GM23248 (cell line): ENCODE measurements at regions not wholly inside any gene's neighbourhood (a gene's known extent, or its start where the extent isn't known, plus 50 kb on each side); places are given as distances from the start of the nearest gene placed in this dataset.

Experiments used
- DNase-seq: peaks from one replicate; pipeline ENCODE4 v3.0.0-alpha.2; 2015
- H2AFZ ChIP-seq: fragments of 200-600 bp; sonication (generic); 2 replicates; pipeline ENCODE4 v1.6.1; 2016; ENCODE audit warnings: antibody characterized with exemption
- H3F3A ChIP-seq: fragments of 200-600 bp; sonication (generic); 2 replicates; pipeline ENCODE4 v1.6.1; 2016; ENCODE audit warnings: mild to moderate bottlenecking, antibody characterized with exemption, mixed run types; ENCODE audit not compliant: insufficient read depth
- H3K27ac ChIP-seq: fragments of 200-600 bp; sonication (generic); 2 replicates; pipeline ENCODE4 v1.5.1; 2016; ENCODE audit warnings: mild to moderate bottlenecking
- H3K27me3 ChIP-seq: fragments of 200-600 bp; sonication (generic); replicated peaks from 2 replicates; pipeline ENCODE4 v1.6.1; 2016; ENCODE audit warnings: mild to moderate bottlenecking; ENCODE audit not compliant: insufficient read depth
- H3K36me3 ChIP-seq: fragments of 200-600 bp; sonication (generic); 2 replicates; pipeline ENCODE4 v1.6.1; 2016; ENCODE audit warnings: low read depth, mild to moderate bottlenecking
- H3K4me1 ChIP-seq: fragments of 200-600 bp; sonication (generic); 2 replicates; pipeline ENCODE4 v1.6.1; 2016; ENCODE audit warnings: mild to moderate bottlenecking; ENCODE audit not compliant: insufficient read depth
- H3K4me2 ChIP-seq: fragments of 200-600 bp; sonication (generic); one replicate; pipeline ENCODE4 v1.6.1; 2016; ENCODE audit warnings: mild to moderate bottlenecking; ENCODE audit not compliant: unreplicated experiment
- H3K4me3 ChIP-seq: fragments of 200-600 bp; sonication (generic); 2 replicates; pipeline ENCODE4 v1.5.1; 2016; ENCODE audit warnings: mild to moderate bottlenecking
- H3K79me2 ChIP-seq: fragments of 200-600 bp; sonication (generic); 2 replicates; pipeline ENCODE4 v1.6.1; 2016; ENCODE audit warnings: mild to moderate bottlenecking; ENCODE audit not compliant: insufficient read depth
- H3K9ac ChIP-seq: fragments of 200-600 bp; sonication (generic); 2 replicates; pipeline ENCODE4 v1.6.1; 2016; ENCODE audit warnings: mild to moderate bottlenecking
- H3K9me2 ChIP-seq: fragments of 200-600 bp; sonication (generic); 2 replicates; pipeline ENCODE4 v1.6.1; 2016; ENCODE audit warnings: mixed run types, mild to moderate bottlenecking, moderate library complexity; ENCODE audit not compliant: insufficient read depth
- H3K9me3 ChIP-seq: fragments of 200-600 bp; sonication (generic); one replicate; pipeline ENCODE4 v1.6.1; 2017; ENCODE audit warnings: low read depth
- H4K20me1 ChIP-seq: fragments of 200-600 bp; sonication (generic); 2 replicates; pipeline ENCODE4 v1.6.0; 2016; ENCODE audit not compliant: insufficient read depth
- EZH2 ChIP-seq: fragments of 200-600 bp; sonication (generic); IDR thresholded peaks from 2 replicates; pipeline ENCODE4 v1.6.1; 2018; ENCODE audit warnings: antibody characterized with exemption, mild to moderate bottlenecking; ENCODE audit not compliant: insufficient read depth, poor library complexity, severe bottlenecking
- EZH2phosphoT487 ChIP-seq: fragments of 200-600 bp; sonication (generic); IDR thresholded peaks from 2 replicates; pipeline ENCODE4 v1.6.1; 2018; ENCODE audit warnings: antibody characterized with exemption, moderate library complexity, mild to moderate bottlenecking, low read depth; ENCODE audit not compliant: insufficient read depth
- WGBS, 2 experiments: methylation state at CpG; one replicate each; pipeline ENCODE4 v1.1.6; 2015 to 2017; ENCODE audit warnings: low lambda C conversion rate in 2 of 2, low coverage in 1 of 2; ENCODE audit errors: missing lambda C conversion rate in 2 of 2; 5-methylcytosine and 5-hydroxymethylcytosine counted together
- in situ Hi-C: fragments of 300-500 bp; cut with MboI; formaldehyde crosslinking; loops from 2 replicates; pipeline ENCODE4 v1.15.0; 2020

GRCh38 chr9:16343249-16344237 lies 526.9 kb downstream of the BNC2 start:
- H3K4me2 ChIP-seq: no peak overlapping the region
- in situ Hi-C loops: no loop called here
- H3K27ac ChIP-seq: peak overlapping the region; percentile 70
- DNase-seq: peak; percentile 9
- peaks cover 9% of the 10 kb centered on the region for H3F3A ChIP-seq
- H4K20me1 ChIP-seq: no peaks in the 10 kb centered on the region
- 34 to 39% methylated on average over 12 of the region's 12 CpGs for WGBS, 2 experiments
- no peaks in the 10 kb centered on the region for H3K79me2 ChIP-seq
- H3K4me3 ChIP-seq: no peak overlapping the region
- TF ChIP-seq EZH2 (no peak), EZH2phosphoT487 (no peak)
- H3K27me3 ChIP-seq: no peaks in the 10 kb centered on the region
- no peaks in the 10 kb centered on the region for H3K9me3 ChIP-seq
- H2AFZ ChIP-seq: peak overlapping the region; percentile 64; the same call in 1 of the 2 replicates
- peaks cover 29% of the 10 kb centered on the region for H3K4me1 ChIP-seq
- peak overlapping the region; percentile 39 for H3K9ac ChIP-seq
- H3K36me3 ChIP-seq: no peaks in the 10 kb centered on the region
- no peaks in the 10 kb centered on the region for H3K9me2 ChIP-seq

- Histone ChIP-seq H3K79me2 (no peaks in the 10 kb centered on the region), H3K36me3 (no peaks in the 10 kb centered on the region), H3K27me3 (no peaks in the 10 kb centered on the region), H3K9ac (peak overlapping the region; percentile 39), H3K9me2 (no peaks in the 10 kb centered on the region), H3K9me3 (no peaks in the 10 kb centered on the region), H4K20me1 (no peaks in the 10 kb centered on the region), H3K4me3 (no peak overlapping the region), H3F3A (peaks cover 9% of the 10 kb centered on the region), H3K27ac (peak overlapping the region; percentile 70), H3K4me2 (peak overlapping the region; percentile 37), H2AFZ (peak overlapping the region; percentile 64; the same call in 1 of the 2 replicates), H3K4me1 (peaks cover 29% of the 10 kb centered on the region)
- DNase-seq: peak; percentile 92
- TF ChIP-seq EZH2phosphoT487: no peak
- no peak for TF ChIP-seq EZH2
- in situ Hi-C loops: no loop called here
- 1 to 3% methylated on average over 6 of the region's 6 CpGs for WGBS, 2 experiments
Measured at GRCh38 chr9:16344343-16344742, 526.1 kb downstream of the BNC2 start.

- no peak for TF ChIP-seq EZH2phosphoT487
- 95 to 96% methylated on average over 3 of the region's 3 CpGs for WGBS, 2 experiments
- H3K27me3 ChIP-seq: no peaks in the 10 kb centered on the region
Measured at GRCh38 chr9:16345902-16346301, 524.6 kb downstream of the BNC2 start.

GRCh38 chr9:16347886-16348285 lies 522.6 kb downstream of the BNC2 start:
- in situ Hi-C loops: no loop called here
- no peak overlapping the region for H3K9ac ChIP-seq
- H4K20me1 ChIP-seq: no peaks in the 10 kb centered on the region
- no peaks in the 10 kb centered on the region for H3K79me2 ChIP-seq
- H3K4me1 ChIP-seq: peaks cover 20% of the 10 kb centered on the region
- H3K27me3 ChIP-seq: no peaks in the 10 kb centered on the region
- no peak for TF ChIP-seq EZH2phosphoT487
- no peak for TF ChIP-seq EZH2
- no peak for DNase-seq
- no peak overlapping the region for H3K4me2 ChIP-seq
- H2AFZ ChIP-seq: no peak overlapping the region
- H3F3A ChIP-seq: no peaks in the 10 kb centered on the region; the same call in 1 of the 2 replicates
- H3K36me3 ChIP-seq: no peaks in the 10 kb centered on the region
- no peaks in the 10 kb centered on the region for H3K9me2 ChIP-seq
- no peak overlapping the region for H3K4me3 ChIP-seq
- H3K27ac ChIP-seq: no peak overlapping the region
- no peaks in the 10 kb centered on the region for H3K9me3 ChIP-seq
- WGBS, 2 experiments: 82 to 83% methylated on average over 5 of the region's 5 CpGs

More at GRCh38 chr9:16345902-16346301, 524.6 kb downstream of the BNC2 start:
- H3K36me3 ChIP-seq: no peaks in the 10 kb centered on the region
- H3K79me2 ChIP-seq: no peaks in the 10 kb centered on the region
- peaks cover 7% of the 10 kb centered on the region for H3F3A ChIP-seq
- no peak overlapping the region for H3K4me3 ChIP-seq
- DNase-seq: no peak
- no peak overlapping the region for H2AFZ ChIP-seq
- H3K27ac ChIP-seq: no peak overlapping the region
- no peaks in the 10 kb centered on the region for H3K9me2 ChIP-seq
- H3K9me3 ChIP-seq: no peaks in the 10 kb centered on the region
- no peak overlapping the region for H3K9ac ChIP-seq
- peaks cover 29% of the 10 kb centered on the region for H3K4me1 ChIP-seq
- in situ Hi-C loops: no loop called here
- H3K4me2 ChIP-seq: no peak overlapping the region
- no peaks in the 10 kb centered on the region for H4K20me1 ChIP-seq
